ENCODE measurements at regions not wholly inside any gene's neighbourhood (a gene's known extent, or its start where the extent isn't known, plus 50 kb on each side); places are given as distances from the start of the nearest gene placed in this dataset.

GRCh38 chr1:204736836-204737235 lies 51.3 kb upstream of the LRRN2 start:
- DNase-seq (ENCODE audit: low read depth in 2 of 2) = no peak

- DNase-seq (ENCODE audit: low read depth in 2 of 2) = no peak
Measured at GRCh38 chr1:204738506-204738905, 53.0 kb upstream of the LRRN2 start.

GRCh38 chr1:204740354-204740753 lies 54.8 kb upstream of the LRRN2 start:
- no peak for DNase-seq (ENCODE audit: low read depth in 2 of 2)

GRCh38 chr1:204741440-204741839 lies 55.9 kb upstream of the LRRN2 start:
- DNase-seq (ENCODE audit: low read depth in 2 of 2) = no peak

GRCh38 chr1:204742676-204743251 lies 57.2 kb upstream of the LRRN2 start:
- DNase-seq (ENCODE audit: low read depth in 2 of 2) = no peak

GRCh38 chr1:204744107-204744779 lies 58.7 kb upstream of the LRRN2 start:
- no peak for DNase-seq (ENCODE audit: low read depth in 2 of 2)

GRCh38 chr1:204746838-204747442 lies 61.4 kb upstream of the LRRN2 start:
- DNase-seq (ENCODE audit: low read depth in 2 of 2) = peak in 1 of 2 donors; percentile 20

GRCh38 chr1:204751480-204751879 lies 65.9 kb upstream of the LRRN2 start:
- no peak for DNase-seq (ENCODE audit: low read depth in 2 of 2)

GRCh38 chr1:204751883-204752687 lies 66.5 kb upstream of the LRRN2 start:
- no peak for DNase-seq (ENCODE audit: low read depth in 2 of 2)

GRCh38 chr1:204752688-204753040 lies 67.1 kb upstream of the LRRN2 start:
- no peak for DNase-seq (ENCODE audit: low read depth in 2 of 2)

- no peak for DNase-seq (ENCODE audit: low read depth in 2 of 2)
Measured at GRCh38 chr1:204754821-204755220, 69.3 kb upstream of the LRRN2 start.

- no peak for DNase-seq (ENCODE audit: low read depth in 2 of 2)
Measured at GRCh38 chr1:204756349-204756748, 70.8 kb upstream of the LRRN2 start.

GRCh38 chr1:204756811-204757210 lies 71.3 kb upstream of the LRRN2 start:
- no peak for DNase-seq (ENCODE audit: low read depth in 2 of 2)

GRCh38 chr1:204758601-204759000 lies 73.1 kb upstream of the LRRN2 start:
- no peak for DNase-seq (ENCODE audit: low read depth in 2 of 2)

- DNase-seq (ENCODE audit: low read depth in 2 of 2) = no peak
Measured at GRCh38 chr1:204760350-204760749, 74.8 kb upstream of the LRRN2 start.

GRCh38 chr1:204760757-204761156 lies 75.2 kb upstream of the LRRN2 start:
- no peak for DNase-seq (ENCODE audit: low read depth in 2 of 2)

- peak; percentile 71 to 73 for DNase-seq (ENCODE audit: low read depth in 2 of 2)
Measured at GRCh38 chr1:204763773-204764427, 78.4 kb upstream of the LRRN2 start.

GRCh38 chr1:204769997-204770396 lies 84.5 kb upstream of the LRRN2 start:
- no peak for DNase-seq (ENCODE audit: low read depth in 2 of 2)

GRCh38 chr1:204771358-204771757 lies 85.8 kb upstream of the LRRN2 start:
- no peak for DNase-seq (ENCODE audit: low read depth in 2 of 2)

- no peak for DNase-seq (ENCODE audit: low read depth in 2 of 2)
Measured at GRCh38 chr1:204773246-204773645, 87.7 kb upstream of the LRRN2 start.

- DNase-seq (ENCODE audit: low read depth in 2 of 2) = no peak
Measured at GRCh38 chr1:204775546-204775945, 90.0 kb upstream of the LRRN2 start.

- DNase-seq (ENCODE audit: low read depth in 2 of 2) = no peak
Measured at GRCh38 chr1:204777591-204777990, 92.1 kb upstream of the LRRN2 start.

Measured in stimulated activated CD8-positive, alpha-beta memory T cell treated with anti-CD3 and anti-CD28 coated beads, Interleukin-15, amount 100 ng/mL, for 48 hours (primary cell).